ENCODE measurements at regions not wholly inside any gene's neighbourhood (a gene's known extent, or its start where the extent isn't known, plus 50 kb on each side); places are given as distances from the start of the nearest gene placed in this dataset.
"Not testable (repeated sequence)": the region's sequence is repeated elsewhere in the genome, so short reads cannot be mapped to it uniquely, and the experiment has no call there.

GRCh38 chr9:80509358-80509757, 937.6 kb downstream of the TLE4 start:
- DNase-seq (ENCODE audit: low read depth), result no peak

GRCh38 chr9:80507611-80508010, 935.8 kb downstream of the TLE4 start:
- H3K4me3 ChIP-seq (ENCODE audit: low read depth, low read length), result no peak overlapping the region
- no peak for DNase-seq (ENCODE audit: low read depth)

More at GRCh38 chr9:80509358-80509757, 937.6 kb downstream of the TLE4 start:
- H3K4me3 ChIP-seq (ENCODE audit: low read depth, low read length), result no peak overlapping the region

- no peak overlapping the region for H3K4me3 ChIP-seq (ENCODE audit: low read depth, low read length)
- no peak for DNase-seq (ENCODE audit: low read depth)
Observed at GRCh38 chr9:80504601-80505230, 933.0 kb downstream of the TLE4 start.

- H3K4me3 ChIP-seq (ENCODE audit: low read depth, low read length), result no peak overlapping the region
- no peak for DNase-seq (ENCODE audit: low read depth)
Observed at GRCh38 chr9:80503671-80504281, 932.0 kb downstream of the TLE4 start.

GRCh38 chr9:80502306-80502705, 930.5 kb downstream of the TLE4 start:
- H3K4me3 ChIP-seq (ENCODE audit: low read depth, low read length), result no peak overlapping the region
- DNase-seq (ENCODE audit: low read depth), result no peak

- H3K4me3 ChIP-seq (ENCODE audit: low read depth, low read length), result no peak overlapping the region
- peak; percentile 17 for DNase-seq (ENCODE audit: low read depth)
Observed at GRCh38 chr9:80501635-80502034, 929.9 kb downstream of the TLE4 start.

GRCh38 chr9:80500300-80500699, 928.5 kb downstream of the TLE4 start:
- DNase-seq (ENCODE audit: low read depth), result no peak
- no peak overlapping the region for H3K4me3 ChIP-seq (ENCODE audit: low read depth, low read length)

GRCh38 chr9:80498001-80498555, 926.3 kb downstream of the TLE4 start:
- no peak overlapping the region for H3K4me3 ChIP-seq (ENCODE audit: low read depth, low read length)
- no peak for DNase-seq (ENCODE audit: low read depth)

- no peak for DNase-seq (ENCODE audit: low read depth)
- no peak overlapping the region for H3K4me3 ChIP-seq (ENCODE audit: low read depth, low read length)
Observed at GRCh38 chr9:80496901-80497556, 925.3 kb downstream of the TLE4 start.

GRCh38 chr9:80493258-80493657, 921.5 kb downstream of the TLE4 start:
- DNase-seq (ENCODE audit: low read depth), result no peak
- H3K4me3 ChIP-seq (ENCODE audit: low read depth, low read length), result no peak overlapping the region

GRCh38 chr9:80492221-80492620, 920.5 kb downstream of the TLE4 start:
- H3K4me3 ChIP-seq (ENCODE audit: low read depth, low read length), result no peak overlapping the region
- DNase-seq (ENCODE audit: low read depth), result no peak

- H3K4me3 ChIP-seq (ENCODE audit: low read depth, low read length), result no peak overlapping the region
- DNase-seq (ENCODE audit: low read depth), result no peak
Observed at GRCh38 chr9:80491086-80491696, 919.4 kb downstream of the TLE4 start.

- H3K4me3 ChIP-seq (ENCODE audit: low read depth, low read length), result no peak overlapping the region
- DNase-seq (ENCODE audit: low read depth), result no peak
Observed at GRCh38 chr9:80489329-80489728, 917.6 kb downstream of the TLE4 start.

- DNase-seq (ENCODE audit: low read depth), result no peak
- H3K4me3 ChIP-seq (ENCODE audit: low read depth, low read length), result no peak overlapping the region
Observed at GRCh38 chr9:80485420-80486250, 913.9 kb downstream of the TLE4 start.

- not testable (repeated sequence) for DNase-seq (ENCODE audit: low read depth); H3K4me3 ChIP-seq (ENCODE audit: low read depth, low read length)
Observed at GRCh38 chr9:80482251-80482650, 910.5 kb downstream of the TLE4 start.

- H3K4me3 ChIP-seq (ENCODE audit: low read depth, low read length), result no peak overlapping the region
- peak; percentile 9 for DNase-seq (ENCODE audit: low read depth)
Observed at GRCh38 chr9:80467632-80468031, 895.9 kb downstream of the TLE4 start.

GRCh38 chr9:80465556-80465955, 893.8 kb downstream of the TLE4 start:
- no peak for DNase-seq (ENCODE audit: low read depth)
- no peak overlapping the region for H3K4me3 ChIP-seq (ENCODE audit: low read depth, low read length)

GRCh38 chr9:80449513-80449912, 877.7 kb downstream of the TLE4 start:
- no peak for DNase-seq (ENCODE audit: low read depth)
- H3K4me3 ChIP-seq (ENCODE audit: low read depth, low read length), result no peak overlapping the region

GRCh38 chr9:80448996-80449395, 877.2 kb downstream of the TLE4 start:
- DNase-seq (ENCODE audit: low read depth), result no peak
- no peak overlapping the region for H3K4me3 ChIP-seq (ENCODE audit: low read depth, low read length)

All from skeletal muscle cell (primary cell).